ENCODE measurements at regions not wholly inside any gene's neighbourhood (a gene's known extent, or its start where the extent isn't known, plus 50 kb on each side); places are given as distances from the start of the nearest gene placed in this dataset.

DNA sequence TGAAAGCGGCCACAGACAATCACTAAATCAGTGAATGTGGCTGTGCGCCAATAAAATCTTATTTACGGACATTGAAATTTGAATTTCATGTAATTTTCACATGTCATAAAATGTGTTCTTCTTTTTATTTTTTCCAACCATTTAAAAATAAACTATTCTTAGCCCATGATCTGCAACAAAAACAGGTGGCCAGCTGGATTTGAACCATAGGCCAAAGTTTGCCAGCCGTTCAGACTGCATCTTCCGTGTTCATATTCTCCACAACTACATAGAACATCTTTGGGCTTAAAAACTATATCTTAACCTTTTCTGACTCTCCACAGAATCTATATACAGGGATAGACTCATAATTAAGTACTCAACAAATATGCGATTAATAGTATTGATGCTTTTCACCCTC lies 81.2 kb upstream of the RALGPS2 start:
- TF ChIP-seq, protein P1, sequence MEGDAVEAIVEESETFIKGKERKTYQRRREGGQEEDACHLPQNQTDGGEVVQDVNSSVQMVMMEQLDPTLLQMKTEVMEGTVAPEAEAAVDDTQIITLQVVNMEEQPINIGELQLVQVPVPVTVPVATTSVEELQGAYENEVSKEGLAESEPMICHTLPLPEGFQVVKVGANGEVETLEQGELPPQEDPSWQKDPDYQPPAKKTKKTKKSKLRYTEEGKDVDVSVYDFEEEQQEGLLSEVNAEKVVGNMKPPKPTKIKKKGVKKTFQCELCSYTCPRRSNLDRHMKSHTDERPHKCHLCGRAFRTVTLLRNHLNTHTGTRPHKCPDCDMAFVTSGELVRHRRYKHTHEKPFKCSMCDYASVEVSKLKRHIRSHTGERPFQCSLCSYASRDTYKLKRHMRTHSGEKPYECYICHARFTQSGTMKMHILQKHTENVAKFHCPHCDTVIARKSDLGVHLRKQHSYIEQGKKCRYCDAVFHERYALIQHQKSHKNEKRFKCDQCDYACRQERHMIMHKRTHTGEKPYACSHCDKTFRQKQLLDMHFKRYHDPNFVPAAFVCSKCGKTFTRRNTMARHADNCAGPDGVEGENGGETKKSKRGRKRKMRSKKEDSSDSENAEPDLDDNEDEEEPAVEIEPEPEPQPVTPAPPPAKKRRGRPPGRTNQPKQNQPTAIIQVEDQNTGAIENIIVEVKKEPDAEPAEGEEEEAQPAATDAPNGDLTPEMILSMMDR (IDR thresholded peaks at IDR 0.05), result no peak
- no peak for TF ChIP-seq POLR2A (IDR thresholded peaks at IDR 0.05)

All from Peyer's patch (tissue), 4 donors.